Stimulated activated naive CD8-positive, alpha-beta T cell treated with anti-CD3 and anti-CD28 coated beads, Interleukin-15, Interleukin-2, amounts not matched to agents 100 U/mL and 50 U/mL, for 24 hours (primary cell): ENCODE measurements at regions not wholly inside any gene's neighbourhood (a gene's known extent, or its start where the extent isn't known, plus 50 kb on each side); places are given as distances from the start of the nearest gene placed in this dataset.

Source experiments
- ATAC-seq: fragments of 150-1000 bp; cut with Tn5 transposase; one replicate; pipeline ENCODE4 v1.10.0; 2021
- DNase-seq: peaks from one replicate; pipeline ENCODE4 v3.0.0; 2021

GRCh38 chr2:204109681-204110080 lies 173.1 kb downstream of the ICOS start:
- no peak for ATAC-seq
- peak; percentile 12 for DNase-seq

GRCh38 chr2:204110338-204110741 lies 173.8 kb downstream of the ICOS start:
- peak; percentile 67 for ATAC-seq
- peak; percentile 75 for DNase-seq

GRCh38 chr2:204110751-204111516 lies 174.4 kb downstream of the ICOS start:
- no peak for ATAC-seq
- no peak for DNase-seq

- no peak for DNase-seq
- no peak for ATAC-seq
Measured at GRCh38 chr2:204112084-204112770, 175.7 kb downstream of the ICOS start.

- no peak for ATAC-seq
- no peak for DNase-seq
Measured at GRCh38 chr2:204114295-204115136, 178.0 kb downstream of the ICOS start.

DNA sequence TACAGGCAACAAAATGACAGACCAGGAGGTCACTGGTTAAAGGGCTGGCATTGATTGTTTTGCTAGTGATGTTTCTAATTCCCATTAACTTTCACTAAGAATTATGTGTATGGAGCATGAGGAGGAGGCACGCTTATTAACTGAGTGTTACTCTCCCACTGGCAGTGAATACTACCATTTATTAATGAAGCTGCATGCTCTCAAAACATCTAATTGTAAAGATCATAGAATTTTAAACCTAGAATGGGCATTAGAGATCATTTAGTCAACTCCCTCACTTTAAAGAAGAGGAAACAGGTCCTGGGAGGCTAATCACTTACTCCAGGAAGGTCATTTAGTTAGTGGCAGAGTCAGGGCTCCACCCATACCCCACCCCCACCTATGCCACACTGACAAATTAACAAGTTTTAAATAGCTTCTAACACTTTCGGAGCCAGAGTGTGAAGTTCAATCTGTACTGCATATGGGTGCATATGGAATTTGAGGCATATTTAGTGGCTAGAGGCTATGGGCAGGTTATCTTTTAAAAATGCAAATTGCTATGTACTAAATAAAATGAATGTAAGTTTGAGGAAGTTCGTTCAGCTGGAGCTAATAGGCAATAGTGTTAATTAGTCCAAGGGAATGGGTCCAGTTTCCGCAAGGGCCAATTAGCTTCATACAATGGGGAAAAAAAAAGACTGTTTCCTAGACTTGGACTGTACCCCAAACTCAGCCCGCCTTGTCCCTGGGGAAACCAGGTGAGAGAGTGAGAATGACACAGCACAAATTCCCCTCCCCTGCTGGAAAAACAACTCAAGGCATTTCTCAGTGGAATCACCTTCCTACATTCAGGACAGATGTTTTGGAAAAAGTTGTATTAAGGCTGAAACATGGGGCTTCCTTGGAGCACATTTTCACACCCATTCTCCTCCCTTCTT lies 178.8 kb downstream of the ICOS start:
- ATAC-seq (no peak), DNase-seq (no peak)

DNA sequence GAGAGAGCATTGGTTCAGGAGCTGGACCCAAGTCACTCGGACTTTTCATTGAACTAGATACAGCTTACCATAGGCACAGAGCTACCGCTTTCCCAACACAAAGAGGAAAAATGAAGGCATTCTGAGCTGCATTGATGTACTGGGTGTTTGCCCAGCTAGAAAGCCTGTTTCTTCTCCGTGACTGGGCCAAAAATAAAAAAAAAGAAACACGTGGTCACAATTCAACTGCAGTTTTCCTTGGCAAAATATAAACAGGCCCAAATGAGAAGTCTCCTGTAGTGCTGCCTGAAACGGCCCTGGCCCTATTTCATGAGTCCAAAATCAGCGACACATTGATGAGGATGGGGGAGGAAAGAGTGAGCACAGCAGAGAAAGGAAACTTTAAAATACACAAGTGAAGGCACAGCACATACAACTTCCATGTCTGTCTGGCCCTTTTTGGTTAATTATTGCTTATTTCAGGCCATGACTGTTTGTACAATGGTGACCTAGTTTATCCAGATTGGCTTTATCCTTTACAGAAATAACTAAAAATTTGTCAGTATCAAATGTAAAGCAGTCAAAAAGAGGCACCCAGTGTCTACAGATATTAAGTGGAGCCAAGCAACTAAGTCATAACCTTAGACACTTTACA lies 179.7 kb downstream of the ICOS start:
- ATAC-seq (no peak), DNase-seq (no peak)

GRCh38 chr2:204122425-204122824 lies 185.9 kb downstream of the ICOS start:
- ATAC-seq (no peak), DNase-seq (no peak)

DNA sequence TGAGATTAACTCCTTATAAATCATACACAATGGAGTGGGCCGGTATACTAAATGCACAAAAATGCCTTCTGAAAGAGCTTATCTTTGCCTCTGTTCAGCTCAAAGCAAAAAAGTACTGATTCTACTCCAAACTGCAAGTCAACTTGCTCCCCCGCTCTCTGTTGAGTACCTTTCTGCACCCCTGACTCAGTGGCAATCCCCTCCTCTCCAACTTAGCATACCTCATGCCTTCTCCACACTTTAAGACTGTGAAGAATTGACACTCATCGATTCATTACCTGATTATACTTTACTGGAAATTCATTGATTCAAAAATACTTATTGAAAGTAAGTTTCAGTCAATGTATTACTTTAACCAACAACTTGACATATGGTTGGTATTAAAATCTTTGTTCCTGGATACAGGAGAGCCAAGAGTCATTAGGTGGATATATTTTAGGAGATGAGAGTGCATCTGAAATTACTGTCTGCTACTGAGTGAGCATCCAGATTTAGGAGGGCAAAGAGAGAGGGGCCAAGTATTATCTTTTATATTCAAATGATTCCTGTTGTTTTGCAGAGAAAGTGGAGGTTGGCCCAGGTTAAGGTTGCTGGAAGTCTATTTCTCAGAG lies 187.7 kb downstream of the ICOS start:
- DNase-seq, result no peak
- no peak for ATAC-seq

DNA sequence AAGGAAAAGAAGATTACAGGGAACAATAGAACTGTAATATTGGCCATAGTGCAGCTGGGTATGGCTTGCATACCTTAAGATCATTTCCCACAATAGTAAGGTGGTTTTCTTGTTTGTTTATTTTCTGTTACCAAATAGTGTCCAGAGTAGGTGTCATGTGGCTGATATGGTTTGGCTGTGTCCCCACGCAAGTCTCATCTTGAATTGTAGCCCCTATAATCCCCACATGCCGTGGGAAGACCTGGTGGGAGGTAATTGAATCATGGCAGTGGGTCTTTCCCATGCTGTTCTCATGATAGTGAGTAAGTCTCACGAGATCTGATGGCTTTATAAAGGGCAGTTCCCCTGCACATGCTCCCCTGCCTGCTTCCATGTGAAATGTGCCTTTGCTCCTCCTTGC lies 190.1 kb downstream of the ICOS start:
- ATAC-seq (no peak), DNase-seq (no peak)

GRCh38 chr2:204127238-204127637 lies 190.7 kb downstream of the ICOS start:
- ATAC-seq, result no peak
- no peak for DNase-seq

- ATAC-seq (peak; percentile 9), DNase-seq (no peak)
Measured at GRCh38 chr2:204129591-204130294, 193.2 kb downstream of the ICOS start.

DNA sequence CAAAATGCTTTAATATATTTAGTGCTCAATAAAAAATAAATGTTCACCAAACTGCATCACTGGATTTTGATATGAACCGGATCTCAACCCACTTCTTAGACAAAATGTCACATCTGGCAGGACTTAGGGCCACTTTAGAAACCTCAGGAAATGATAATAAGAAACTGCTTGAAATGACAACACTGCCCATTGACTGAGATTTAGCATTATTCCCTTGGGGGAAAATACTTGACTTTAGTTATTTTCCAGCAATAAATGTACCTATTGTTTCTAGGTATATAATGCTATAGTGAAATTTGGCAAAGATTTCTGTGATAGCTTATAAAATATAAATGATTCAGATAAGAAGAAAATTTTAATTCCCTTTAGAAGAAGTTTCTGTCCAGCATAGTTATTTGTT lies 195.1 kb downstream of the ICOS start:
- no peak for ATAC-seq

DNA sequence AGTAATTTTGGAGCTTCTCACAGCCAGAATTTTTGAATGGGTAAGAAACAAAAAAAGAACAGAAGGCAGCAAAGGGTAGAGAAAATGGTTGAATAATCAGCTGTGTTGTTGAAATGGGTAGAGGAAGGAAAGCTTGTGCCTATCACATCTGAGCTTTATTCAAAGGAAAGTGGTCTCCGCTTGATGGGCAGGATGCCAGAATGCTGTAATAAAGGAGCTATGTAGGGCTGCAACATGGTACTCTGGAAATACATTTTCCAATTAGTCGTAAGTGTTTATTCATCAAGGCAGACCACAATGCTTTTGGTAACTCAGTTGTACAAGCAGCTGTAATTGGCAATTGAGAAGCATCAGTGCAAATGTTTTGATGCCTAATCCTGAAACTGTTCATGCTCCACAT lies 196.9 kb downstream of the ICOS start:
- no peak for ATAC-seq
- no peak for DNase-seq

More for the DNA sequence above, 195.1 kb downstream of the ICOS start:
- DNase-seq, result no peak

GRCh38 chr2:204134421-204134820 lies 197.9 kb downstream of the ICOS start:
- DNase-seq, result no peak
- no peak for ATAC-seq

DNA sequence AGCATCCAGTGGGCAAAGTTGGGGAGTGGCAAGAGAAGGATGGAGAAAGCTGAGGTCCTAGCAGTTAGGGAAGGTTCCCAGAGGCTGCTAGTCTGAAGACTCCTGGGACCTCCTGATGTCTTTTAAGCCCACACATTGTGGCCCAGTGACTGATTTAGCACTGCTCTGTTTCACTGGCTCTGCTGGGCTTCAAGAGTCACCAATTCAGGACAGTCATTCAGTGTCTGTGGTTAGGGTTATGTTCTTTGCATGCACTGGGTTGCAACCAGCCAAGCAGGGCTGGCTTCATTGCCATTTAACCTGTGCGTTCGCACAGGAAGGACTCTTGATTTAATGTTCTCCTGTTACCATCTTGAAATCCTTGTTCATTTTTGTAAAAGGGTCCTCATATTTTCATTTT lies 199.2 kb downstream of the ICOS start:
- DNase-seq, result no peak
- ATAC-seq, result peak; percentile 75

GRCh38 chr2:204138206-204138605 lies 201.6 kb downstream of the ICOS start:
- DNase-seq (no peak), ATAC-seq (no peak)

- DNase-seq, result no peak
- no peak for ATAC-seq
Measured at GRCh38 chr2:204140246-204140645, 203.7 kb downstream of the ICOS start.

DNA sequence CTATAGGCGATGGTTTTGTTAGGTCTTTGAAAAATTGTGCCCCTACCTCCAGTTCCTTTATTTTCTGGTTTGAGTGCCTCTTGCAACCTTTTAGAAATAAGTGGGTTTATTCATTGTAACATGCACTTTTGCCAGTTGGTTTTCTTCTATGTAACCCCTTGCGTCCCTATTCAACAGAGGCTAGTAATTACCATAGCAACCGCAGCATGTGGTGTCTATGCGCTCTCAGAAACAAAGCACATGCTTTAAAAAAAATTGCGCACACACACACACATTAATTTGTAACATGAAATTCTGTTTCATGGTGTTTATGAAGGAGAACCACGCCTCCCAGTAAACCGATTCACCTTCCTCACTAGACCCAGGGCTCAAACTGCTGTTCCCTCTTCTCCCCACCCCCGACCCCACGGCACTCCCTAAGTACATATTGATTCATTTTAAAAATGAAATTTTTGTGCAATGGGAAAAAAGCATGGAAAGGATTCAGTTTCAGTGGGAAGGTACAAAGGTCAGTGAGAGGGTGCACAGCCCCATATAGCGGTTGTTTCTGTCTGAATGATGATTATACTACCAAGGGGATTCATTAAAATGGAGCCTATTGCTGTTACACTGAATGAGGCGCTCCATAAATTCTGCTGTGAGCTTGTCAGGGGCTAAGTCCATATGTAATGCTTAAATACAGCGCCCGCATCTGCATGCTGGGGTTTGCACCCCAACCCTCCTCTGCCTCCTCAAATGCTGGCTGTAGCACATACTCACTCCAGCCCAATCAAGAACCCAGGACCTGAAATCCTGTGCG lies 206.9 kb downstream of the ICOS start:
- ATAC-seq, result no peak
- DNase-seq, result no peak
